PFSK-1 (cell line): ENCODE measurements at regions not wholly inside any gene's neighbourhood (a gene's known extent, or its start where the extent isn't known, plus 50 kb on each side); places are given as distances from the start of the nearest gene placed in this dataset.

Experiments used
- FOXP2 ChIP-seq: optimal IDR thresholded peaks from 2 replicates; pipeline ENCODE3; 2011; ENCODE audit warnings: borderline replicate concordance, control low read depth, inconsistent platforms; ENCODE audit not compliant: insufficient read depth; ENCODE audit errors: extremely low read length, extremely low read depth
- POLR2AphosphoS5 ChIP-seq: IDR thresholded peaks from 2 replicates; pipeline ENCODE4 v1.6.1; 2012; ENCODE audit warnings: low read depth, mild to moderate bottlenecking, control low read depth, low read length, moderate library complexity
- REST ChIP-seq, 2 experiments: IDR thresholded peaks; 2 replicates each; pipeline versions ENCODE4 v1.6.1 to v1.8.0; 2011 to 2012; ENCODE audit warnings: low read depth in 2 of 2, low read length in 2 of 2, control low read depth in 1 of 2, inconsistent platforms in 1 of 2, mild to moderate bottlenecking in 1 of 2, moderate library complexity in 1 of 2; ENCODE audit not compliant: insufficient read depth in 1 of 2
- SIN3A ChIP-seq: IDR thresholded peaks from 2 replicates; pipeline ENCODE4 v1.6.1; 2012; ENCODE audit warnings: mild to moderate bottlenecking, low read length, moderate library complexity, borderline replicate concordance; ENCODE audit not compliant: insufficient read depth
- TAF1 ChIP-seq: IDR thresholded peaks from 2 replicates; pipeline ENCODE4 v1.6.1; 2012; ENCODE audit warnings: low read length, control low read depth, borderline replicate concordance; ENCODE audit not compliant: insufficient read depth

GRCh38 chrX:40478474-40479065 is 102.2 kb upstream of the ATP6AP2 start:
- TF ChIP-seq REST (IDR thresholded peaks at IDR 0.05; ENCODE audit: insufficient read depth in 1 of 2, low read depth in 2 of 2, low read length in 2 of 2) (no peak), FOXP2 (no peak), TAF1 (no peak), POLR2AphosphoS5 (no peak), SIN3A (no peak)

GRCh38 chrX:40476958-40477357 is 103.8 kb upstream of the ATP6AP2 start:
- TF ChIP-seq TAF1 (no peak), SIN3A (no peak), POLR2AphosphoS5 (no peak), FOXP2 (no peak), REST (IDR thresholded peaks at IDR 0.05; ENCODE audit: insufficient read depth in 1 of 2, low read depth in 2 of 2, low read length in 2 of 2) (no peak)

GRCh38 chrX:40474645-40475044 is 106.1 kb upstream of the ATP6AP2 start:
- TF ChIP-seq TAF1 (no peak), REST (IDR thresholded peaks at IDR 0.05; ENCODE audit: insufficient read depth in 1 of 2, low read depth in 2 of 2, low read length in 2 of 2) (no peak), SIN3A (no peak), FOXP2 (no peak), POLR2AphosphoS5 (no peak)

- TF ChIP-seq TAF1 (no peak), POLR2AphosphoS5 (no peak), SIN3A (no peak), REST (IDR thresholded peaks at IDR 0.05; ENCODE audit: insufficient read depth in 1 of 2, low read depth in 2 of 2, low read length in 2 of 2) (no peak), FOXP2 (peak; percentile 31)
Observed at GRCh38 chrX:40474205-40474626, 106.6 kb upstream of the ATP6AP2 start.

GRCh38 chrX:40473460-40474204 is 107.1 kb upstream of the ATP6AP2 start:
- no peak for TF ChIP-seq FOXP2
- TF ChIP-seq POLR2AphosphoS5 = no peak
- TF ChIP-seq SIN3A = no peak
- TF ChIP-seq TAF1 = no peak
- TF ChIP-seq REST (IDR thresholded peaks at IDR 0.05; ENCODE audit: insufficient read depth in 1 of 2, low read depth in 2 of 2, low read length in 2 of 2) = no peak
